T-cell (primary cell): ENCODE measurements at regions not wholly inside any gene's neighbourhood (a gene's known extent, or its start where the extent isn't known, plus 50 kb on each side); places are given as distances from the start of the nearest gene placed in this dataset.

Experiments
- ATAC-seq, 4 experiments: fragments of 200-7000 bp in 3 of 4; fragments of 150-1000 bp in 1 of 4; cut with Tn5 transposase; replicated peaks in 1 of 4; 1 replicate in 3 of 4; 2 replicates in 1 of 4; pipeline ENCODE4 v1.10.0; 2021; ENCODE audit warnings: moderate library complexity in 3 of 4, mild to moderate bottlenecking in 2 of 4, moderate number of reproducible peaks in 1 of 4
- CTCF ChIA-PET, 2 donors: fragments of 300-600 bp; sonication (Branson Sonifier 250); formaldehyde crosslinking; loops; one replicate each; lab custom pipeline; 2022; ENCODE audit warnings: antibody characterized with exemption in 2 of 2; lab: Charles Lee
- POLR2A ChIA-PET, 2 donors: fragments of 300-600 bp; sonication (Branson Sonifier 250); formaldehyde crosslinking; loops; one replicate each; lab custom pipeline; 2022; ENCODE audit warnings: antibody characterized with exemption in 2 of 2; lab: Charles Lee
- DNase-seq, 35 experiments: peaks; one replicate each; pipeline versions ENCODE4 v3.0.0 to v3.0.0-alpha.2; 2013 to 2023
- H3K27ac ChIP-seq: one replicate; pipeline ENCODE4 v1.5.1; 2013; ENCODE audit warnings: low read length
- H3K27me3 ChIP-seq, 2 experiments: replicated peaks in 1 of 2; 1 replicate in 1 of 2; 2 replicates in 1 of 2; pipeline versions ENCODE4 v1.6.1 to v1.7.0; 2013; ENCODE audit warnings: low read length in 1 of 2, mixed read lengths in 1 of 2; ENCODE audit not compliant: control insufficient read depth in 2 of 2, insufficient read depth in 2 of 2; ENCODE audit errors: extremely low read depth in 1 of 2
- H3K36me3 ChIP-seq, 2 donors: 1 replicate in 1 of 2; 2 replicates in 1 of 2; pipeline versions ENCODE4 v1.6.1 to v1.7.0; 2013; ENCODE audit warnings: low read length in 1 of 2; ENCODE audit not compliant: control insufficient read depth in 2 of 2, insufficient read depth in 1 of 2; ENCODE audit errors: extremely low read depth in 1 of 2
- H3K4me1 ChIP-seq, 2 experiments: 1 replicate in 1 of 2; 2 replicates in 1 of 2; pipeline versions ENCODE4 v1.6.1 to v1.7.0; 2013; ENCODE audit warnings: low read length in 2 of 2, mixed read lengths in 1 of 2; ENCODE audit not compliant: insufficient read depth in 2 of 2, control insufficient read depth in 1 of 2; ENCODE audit errors: extremely low read depth in 1 of 2
- H3K4me3 ChIP-seq, 2 donors: 1 replicate in 1 of 2; 2 replicates in 1 of 2; pipeline versions ENCODE4 v1.5.1 to v1.7.0; 2013; ENCODE audit warnings: mild to moderate bottlenecking in 2 of 2, low read length in 1 of 2, moderate library complexity in 1 of 2; ENCODE audit not compliant: control insufficient read depth in 1 of 2; ENCODE audit errors: extremely low read depth in 1 of 2
- H3K9me3 ChIP-seq: 2 replicates; pipeline ENCODE4 v1.7.0; 2013
- H3K27ac Mint-ChIP-seq, 2 donors: one replicate each; pipeline ENCODE4 v1.8.0; 2020 to 2021; ENCODE audit warnings: mild to moderate bottlenecking in 2 of 2, mixed read lengths in 2 of 2
- H3K27me3 Mint-ChIP-seq, 2 donors: one replicate each; pipeline ENCODE4 v1.8.0; 2021 to 2022; ENCODE audit warnings: mixed read lengths in 2 of 2
- H3K36me3 Mint-ChIP-seq: one replicate; pipeline ENCODE4 v1.8.0; 2021; ENCODE audit warnings: mixed read lengths
- H3K4me1 Mint-ChIP-seq, 3 donors: one replicate each; pipeline ENCODE4 v1.8.0; 2020 to 2022; ENCODE audit warnings: mixed read lengths in 3 of 3, mild to moderate bottlenecking in 1 of 3
- H3K4me3 Mint-ChIP-seq, 3 donors: one replicate each; pipeline ENCODE4 v1.8.0; 2020 to 2022; ENCODE audit warnings: mild to moderate bottlenecking in 3 of 3, mixed read lengths in 3 of 3, moderate library complexity in 3 of 3
- H3K9me3 Mint-ChIP-seq, 3 donors: one replicate each; pipeline ENCODE4 v1.8.0; 2020 to 2022; ENCODE audit warnings: mixed read lengths in 3 of 3
- WGBS: methylation state at CpG from one replicate; pipeline ENCODE4 v1.1.5; 2013; ENCODE audit warnings: missing lambda C conversion rate; ENCODE audit not compliant: insufficient coverage; 5-methylcytosine and 5-hydroxymethylcytosine counted together

GRCh38 chr1:112312315-112312714 lies 83.7 kb upstream of the CTTNBP2NL start:
- H3K4me3 Mint-ChIP-seq, result no peak overlapping the region
- 55% methylated on average over 2 of the region's 5 CpGs for whole genome bisulfite sequencing
- Histone ChIP-seq H3K4me1 (no peaks in the 10 kb centered on the region), H3K36me3 (no peaks in the 10 kb centered on the region), H3K27ac (no peak overlapping the region), H3K4me3 (no peak overlapping the region), H3K27me3 (peaks cover 2 to 18% of the 10 kb centered on the region in 2 experiments), H3K9me3 (no peaks in the 10 kb centered on the region)
- no peaks in the 10 kb centered on the region for H3K4me1 Mint-ChIP-seq
- CTCF ChIA-PET, result no interaction called here
- H3K9me3 Mint-ChIP-seq, result no peaks in the 10 kb centered on the region
- H3K27ac Mint-ChIP-seq, result no peak overlapping the region
- DNase-seq (no peak), ATAC-seq (no peak)
- H3K27me3 Mint-ChIP-seq, result peaks cover 28 to 40% of the 10 kb centered on the region in 2 donors
- no peaks in the 10 kb centered on the region for H3K36me3 Mint-ChIP-seq
- POLR2A ChIA-PET, result no interaction called here

- Histone ChIP-seq H3K9me3 (no peaks in the 10 kb centered on the region), H3K4me3 (no peak overlapping the region), H3K4me1 (no peaks in the 10 kb centered on the region), H3K36me3 (no peaks in the 10 kb centered on the region), H3K27ac (no peak overlapping the region), H3K27me3 (peaks cover 2 to 18% of the 10 kb centered on the region in 2 experiments)
- no peak overlapping the region for H3K27ac Mint-ChIP-seq
- H3K27me3 Mint-ChIP-seq, result peaks cover 28 to 37% of the 10 kb centered on the region in 2 donors
- no peaks in the 10 kb centered on the region for H3K36me3 Mint-ChIP-seq
- WGBS, result 43% methylated on average over 1 of the region's 5 CpGs
- H3K4me3 Mint-ChIP-seq, result no peak overlapping the region
- no peaks in the 10 kb centered on the region for H3K9me3 Mint-ChIP-seq
- no peak for ATAC-seq
- DNase-seq, result no peak
- H3K4me1 Mint-ChIP-seq, result no peaks in the 10 kb centered on the region
- ChIA-PET CTCF (no interaction called here), POLR2A (no interaction called here)
These were observed 83.1 kb upstream of the CTTNBP2NL start for GRCh38 chr1:112312879-112313278.

- 95% methylated on average over 3 of the region's 8 CpGs for WGBS
- ChIA-PET POLR2A (interaction anchor here in 1 of 2 donors (0.6 kb wide), 1 partner anchor 211 kb away, joined by 3 read pairs; no protein-coding TSS in a partner anchor), CTCF (no interaction called here)
- H3K9me3 Mint-ChIP-seq, result no peaks in the 10 kb centered on the region
- no peak overlapping the region for H3K27ac Mint-ChIP-seq
- ATAC-seq, result no peak
- no peak overlapping the region for H3K4me3 Mint-ChIP-seq
- H3K36me3 Mint-ChIP-seq, result no peaks in the 10 kb centered on the region
- Histone ChIP-seq H3K4me1 (no peaks in the 10 kb centered on the region), H3K4me3 (no peak overlapping the region), H3K9me3 (no peaks in the 10 kb centered on the region), H3K27me3 (peaks cover 5 to 18% of the 10 kb centered on the region in 2 experiments), H3K27ac (no peak overlapping the region), H3K36me3 (no peaks in the 10 kb centered on the region)
- no peak for DNase-seq
- peaks cover 0 to 7% (median 1%) of the 10 kb centered on the region in 3 donors for H3K4me1 Mint-ChIP-seq
- H3K27me3 Mint-ChIP-seq, result peaks cover 13 to 19% of the 10 kb centered on the region in 2 donors
These were observed 79.6 kb upstream of the CTTNBP2NL start for GRCh38 chr1:112316254-112316913.

- ATAC-seq (no peak), DNase-seq (no peak)
- CTCF ChIA-PET, result no interaction called here
- Histone ChIP-seq H3K4me1 (no peaks in the 10 kb centered on the region), H3K27me3 (peaks cover 5 to 16% of the 10 kb centered on the region in 2 experiments), H3K4me3 (no peak overlapping the region), H3K27ac (no peak overlapping the region), H3K36me3 (no peaks in the 10 kb centered on the region), H3K9me3 (no peaks in the 10 kb centered on the region)
- Mint-ChIP-seq H3K4me1 (peaks cover 0 to 7% (median 1%) of the 10 kb centered on the region in 3 donors), H3K27ac (no peak overlapping the region), H3K27me3 (peaks cover 12 to 15% of the 10 kb centered on the region in 2 donors), H3K9me3 (no peaks in the 10 kb centered on the region), H3K4me3 (no peak overlapping the region), H3K36me3 (no peaks in the 10 kb centered on the region)
- POLR2A ChIA-PET, result no interaction called here
- 100% methylated on average over 1 of the region's 2 CpGs for WGBS
These were observed 78.9 kb upstream of the CTTNBP2NL start for GRCh38 chr1:112317140-112317539.

GRCh38 chr1:112317611-112318062 lies 78.4 kb upstream of the CTTNBP2NL start:
- ChIA-PET POLR2A (no interaction called here), CTCF (no interaction called here)
- 78% methylated on average over 5 of the region's 6 CpGs for WGBS
- Histone ChIP-seq H3K4me1 (no peaks in the 10 kb centered on the region), H3K36me3 (no peaks in the 10 kb centered on the region), H3K9me3 (no peaks in the 10 kb centered on the region), H3K27me3 (peaks cover 5 to 11% of the 10 kb centered on the region in 2 experiments), H3K27ac (no peak overlapping the region), H3K4me3 (no peak overlapping the region)
- no peak for ATAC-seq
- Mint-ChIP-seq H3K27me3 (peaks cover 13 to 15% of the 10 kb centered on the region in 2 donors), H3K9me3 (no peaks in the 10 kb centered on the region), H3K36me3 (no peaks in the 10 kb centered on the region), H3K27ac (no peak overlapping the region), H3K4me3 (no peak overlapping the region), H3K4me1 (peaks cover 0 to 7% (median 1%) of the 10 kb centered on the region in 3 donors)
- DNase-seq, result no peak

- H3K36me3 ChIP-seq, result no peaks in the 10 kb centered on the region
- H3K4me1 Mint-ChIP-seq, result peaks cover 0 to 7% (median 1%) of the 10 kb centered on the region in 3 donors
- no peaks in the 10 kb centered on the region for H3K4me1 ChIP-seq
- H3K27ac Mint-ChIP-seq, result no peak overlapping the region
- POLR2A ChIA-PET, result no interaction called here
- ATAC-seq (no peak), DNase-seq (no peak)
- CTCF ChIA-PET, result no interaction called here
- H3K9me3 Mint-ChIP-seq, result no peaks in the 10 kb centered on the region
- no peak overlapping the region for H3K4me3 Mint-ChIP-seq
- H3K9me3 ChIP-seq, result no peaks in the 10 kb centered on the region
- no peak overlapping the region for H3K27ac ChIP-seq
- no peak overlapping the region for H3K4me3 ChIP-seq
- no CpG with 5 or more reads among the region's 2 CpGs for WGBS
- H3K27me3 ChIP-seq, result peaks cover 5 to 11% of the 10 kb centered on the region in 2 experiments
- peaks cover 16 to 21% of the 10 kb centered on the region in 2 donors for H3K27me3 Mint-ChIP-seq
- H3K36me3 Mint-ChIP-seq, result no peaks in the 10 kb centered on the region
These were observed 77.8 kb upstream of the CTTNBP2NL start for GRCh38 chr1:112318263-112318662.
